MM.1S (cell line): ENCODE measurements at regions not wholly inside any gene's neighbourhood (a gene's known extent, or its start where the extent isn't known, plus 50 kb on each side); places are given as distances from the start of the nearest gene placed in this dataset.

ENCODE experiments used
- CTCF ChIP-seq: fragments of 300-600 bp; sonication (generic); IDR thresholded peaks from 2 replicates; pipeline ENCODE4 v1.5.1; 2016; ENCODE audit warnings: antibody characterized with exemption, low read length, mixed read lengths
- EZH2 ChIP-seq: fragments of 300-600 bp; sonication (generic); optimal IDR thresholded peaks from 2 replicates; pipeline ENCODE3; 2017; ENCODE audit warnings: low read depth, mild to moderate bottlenecking, antibody characterized with exemption, low read length, mixed read lengths

- TF ChIP-seq CTCF (no peak), EZH2 (no peak)
These were observed 496.7 kb upstream of the CDH9 start for GRCh38 chr5:27535031-27535557.
